ENCODE measurements at regions not wholly inside any gene's neighbourhood (a gene's known extent, or its start where the extent isn't known, plus 50 kb on each side); places are given as distances from the start of the nearest gene placed in this dataset.

DNA sequence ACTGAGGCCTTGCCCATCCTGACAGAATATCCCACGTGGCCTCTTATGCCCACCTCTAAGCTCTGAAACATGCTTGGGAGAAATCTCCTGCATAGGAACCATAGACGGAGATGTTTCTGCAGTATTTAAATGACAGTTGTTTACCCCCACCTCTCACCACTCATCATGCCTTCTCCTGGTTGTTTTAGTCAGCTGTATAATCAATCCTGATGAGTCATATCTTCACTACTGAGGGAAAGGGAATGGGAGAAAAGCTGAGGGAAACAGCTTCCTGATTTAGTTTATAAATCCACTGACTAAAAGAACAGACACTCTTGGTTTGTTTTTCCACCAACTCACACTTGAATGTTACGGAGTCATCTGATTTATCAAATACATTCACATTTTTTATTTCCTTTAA is 113.2 kb upstream of the TENT5A start:
- peak; percentile 63 for DNase-seq (ENCODE audit: low read depth, low spot score)

- DNase-seq (ENCODE audit: low read depth, low spot score) = no peak
Measured at GRCh38 chr6:81864124-81864523, 111.6 kb upstream of the TENT5A start.

GRCh38 chr6:81863123-81863522 is 110.6 kb upstream of the TENT5A start:
- DNase-seq (ENCODE audit: low read depth, low spot score) = no peak

- no peak for DNase-seq (ENCODE audit: low read depth, low spot score)
Measured at GRCh38 chr6:81861281-81861680, 108.8 kb upstream of the TENT5A start.

DNA sequence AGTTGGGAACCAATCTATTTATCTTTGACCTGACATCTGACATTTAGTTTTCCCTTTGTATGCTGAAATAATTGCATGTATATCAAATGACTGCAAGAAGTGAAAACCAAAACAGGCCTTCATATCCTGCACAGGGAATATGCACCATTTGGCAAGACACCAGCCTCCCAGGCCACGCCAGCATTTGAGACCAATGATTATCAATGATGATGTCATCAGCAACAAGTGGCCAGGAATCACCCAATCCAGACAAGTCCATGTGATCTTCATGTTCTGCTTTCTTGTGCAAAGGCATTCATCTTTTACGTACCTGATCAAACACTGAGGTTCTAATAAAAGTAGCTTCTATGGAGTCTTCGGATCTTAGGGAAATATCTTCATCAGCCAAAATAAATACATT is 107.4 kb upstream of the TENT5A start:
- DNase-seq (ENCODE audit: low read depth, low spot score) = peak; percentile 36

- DNase-seq (ENCODE audit: low read depth, low spot score) = no peak
Measured at GRCh38 chr6:81857812-81858211, 105.3 kb upstream of the TENT5A start.

- DNase-seq (ENCODE audit: low read depth, low spot score) = no peak
Measured at GRCh38 chr6:81856872-81857271, 104.4 kb upstream of the TENT5A start.

DNA sequence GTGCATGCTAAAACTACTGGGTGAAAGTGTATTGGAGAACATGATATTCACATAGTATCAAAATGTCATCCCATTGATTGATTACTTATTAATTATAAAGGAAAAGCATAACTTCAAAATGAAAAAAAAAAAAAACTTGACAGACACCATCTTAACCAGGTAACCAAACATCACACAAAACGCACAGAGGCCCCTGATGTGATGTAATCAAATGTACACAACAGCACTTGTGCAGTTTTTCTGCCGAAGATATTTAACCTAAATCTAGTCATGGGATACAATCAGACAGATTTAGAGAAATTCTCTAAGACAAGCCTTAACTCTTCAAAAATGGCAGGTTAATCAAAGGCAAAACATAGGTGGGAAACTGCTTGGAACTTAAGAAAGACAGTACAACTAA is 102.0 kb upstream of the TENT5A start:
- no peak for DNase-seq (ENCODE audit: low read depth, low spot score)

DNA sequence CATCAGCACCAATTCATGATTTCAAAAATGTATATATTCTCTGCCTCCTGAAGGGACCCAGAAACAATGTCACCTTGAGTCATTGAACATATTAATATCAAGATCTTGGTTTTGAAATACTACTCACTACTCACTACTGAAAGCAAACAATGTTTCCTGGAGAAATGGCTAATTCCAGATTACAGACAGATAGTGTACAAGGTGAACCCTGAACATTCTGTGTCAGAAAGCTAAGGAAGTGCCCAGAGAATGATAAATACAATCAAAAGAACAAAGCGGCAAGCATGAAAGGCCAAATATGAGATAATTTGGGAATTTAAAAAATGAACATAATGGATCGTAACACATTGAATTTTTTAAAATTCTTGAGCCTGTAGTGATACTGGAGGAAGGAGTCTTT is 101.5 kb upstream of the TENT5A start:
- DNase-seq (ENCODE audit: low read depth, low spot score) = no peak

DNA sequence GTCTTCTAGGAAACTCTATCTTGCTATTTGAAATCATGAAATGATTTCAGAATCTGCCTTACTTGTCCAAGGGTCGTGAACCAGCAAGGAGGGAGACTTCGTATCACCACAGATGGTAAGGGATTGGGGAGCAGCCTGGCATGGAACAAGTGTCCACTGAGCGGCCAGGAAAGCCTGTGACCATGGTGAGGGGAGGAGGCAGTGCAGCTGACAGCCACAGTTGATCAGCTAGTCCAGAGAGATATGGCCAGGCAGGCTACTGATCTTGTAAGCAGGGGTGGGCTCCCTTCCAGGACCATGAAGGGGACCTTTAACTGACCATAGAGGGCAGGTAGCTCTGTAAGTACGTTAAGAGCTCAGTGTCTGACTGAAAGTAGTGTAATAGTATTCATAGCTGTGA is 96.8 kb upstream of the TENT5A start:
- DNase-seq (ENCODE audit: low read depth, low spot score) = no peak

DNA sequence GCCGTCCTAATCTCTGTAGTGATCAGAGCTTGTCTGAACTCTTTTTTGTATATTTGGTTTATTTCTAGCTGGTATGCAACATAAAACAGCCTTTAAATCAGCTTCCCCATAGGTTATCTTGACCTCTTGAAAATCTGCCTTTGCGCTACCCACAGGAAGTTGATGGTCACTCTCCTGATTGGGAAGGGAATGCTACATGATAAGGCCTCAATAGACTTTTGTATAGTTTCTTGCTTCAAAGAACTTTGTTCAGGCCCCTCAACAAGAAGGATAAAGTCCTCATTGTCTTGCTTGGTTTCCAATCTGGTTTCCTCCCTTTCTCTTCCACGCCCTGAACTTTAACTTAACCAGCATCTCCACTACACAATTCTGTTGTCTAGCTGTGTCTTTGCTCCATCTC is 95.4 kb upstream of the TENT5A start:
- no peak for DNase-seq (ENCODE audit: low read depth, low spot score)

DNA sequence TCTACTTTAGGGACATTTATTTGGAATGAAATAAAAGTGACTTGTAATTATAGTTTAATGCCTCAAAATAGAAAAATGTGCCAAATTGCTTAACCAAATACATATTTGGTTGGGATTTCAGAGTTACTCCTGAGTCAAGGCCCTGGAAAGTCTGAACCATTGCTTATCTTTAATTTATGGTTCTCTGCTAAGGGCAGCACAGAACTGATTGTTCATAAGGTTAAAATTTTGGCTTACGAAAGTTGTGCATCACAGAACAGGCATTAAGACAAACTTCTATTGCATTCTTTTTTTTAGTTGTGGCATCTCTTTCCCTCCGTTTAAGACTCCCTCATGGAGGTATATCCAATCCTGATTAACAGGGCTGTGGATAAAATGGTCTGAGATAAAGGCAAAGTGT is 92.2 kb upstream of the TENT5A start:
- DNase-seq (ENCODE audit: low read depth, low spot score) = no peak

DNA sequence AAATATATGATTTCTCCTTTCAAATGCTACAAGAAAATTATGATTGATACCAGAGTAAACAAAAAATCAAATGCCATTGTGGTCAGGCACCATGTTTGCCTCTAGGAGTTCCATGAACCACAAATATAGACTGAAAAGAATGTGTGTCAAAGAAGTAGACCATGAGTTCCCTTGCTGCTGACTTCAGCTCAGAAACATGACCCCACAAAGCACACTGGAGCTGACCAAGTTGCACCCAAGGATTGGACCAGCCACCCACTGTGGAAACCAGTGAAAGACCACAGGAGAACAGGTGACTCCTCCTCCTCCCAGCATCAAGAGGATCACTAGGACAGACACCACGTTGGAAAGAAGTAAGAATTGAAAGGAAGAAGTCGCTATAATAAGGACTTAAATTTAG is 90.8 kb upstream of the TENT5A start:
- DNase-seq (ENCODE audit: low read depth, low spot score) = no peak

DNA sequence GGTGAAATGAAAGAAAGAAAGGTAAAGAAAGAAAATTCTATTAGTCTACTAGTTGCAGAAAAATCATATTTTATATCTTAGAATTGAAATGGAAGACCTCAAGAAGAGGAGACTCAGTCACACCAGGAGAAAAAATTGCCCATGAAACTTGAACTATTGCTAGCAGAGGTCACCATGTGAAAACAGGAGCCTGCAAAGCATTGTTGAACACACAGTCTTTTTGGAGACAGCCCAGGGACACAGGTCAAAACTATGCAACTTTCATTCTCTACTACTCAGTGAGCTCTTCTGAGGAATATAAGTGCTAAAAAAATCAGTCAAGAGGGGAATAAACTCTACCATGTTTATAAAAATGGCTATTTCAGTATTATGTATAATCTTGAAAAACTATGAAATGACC is 89.8 kb upstream of the TENT5A start:
- no peak for DNase-seq (ENCODE audit: low read depth, low spot score)

DNA sequence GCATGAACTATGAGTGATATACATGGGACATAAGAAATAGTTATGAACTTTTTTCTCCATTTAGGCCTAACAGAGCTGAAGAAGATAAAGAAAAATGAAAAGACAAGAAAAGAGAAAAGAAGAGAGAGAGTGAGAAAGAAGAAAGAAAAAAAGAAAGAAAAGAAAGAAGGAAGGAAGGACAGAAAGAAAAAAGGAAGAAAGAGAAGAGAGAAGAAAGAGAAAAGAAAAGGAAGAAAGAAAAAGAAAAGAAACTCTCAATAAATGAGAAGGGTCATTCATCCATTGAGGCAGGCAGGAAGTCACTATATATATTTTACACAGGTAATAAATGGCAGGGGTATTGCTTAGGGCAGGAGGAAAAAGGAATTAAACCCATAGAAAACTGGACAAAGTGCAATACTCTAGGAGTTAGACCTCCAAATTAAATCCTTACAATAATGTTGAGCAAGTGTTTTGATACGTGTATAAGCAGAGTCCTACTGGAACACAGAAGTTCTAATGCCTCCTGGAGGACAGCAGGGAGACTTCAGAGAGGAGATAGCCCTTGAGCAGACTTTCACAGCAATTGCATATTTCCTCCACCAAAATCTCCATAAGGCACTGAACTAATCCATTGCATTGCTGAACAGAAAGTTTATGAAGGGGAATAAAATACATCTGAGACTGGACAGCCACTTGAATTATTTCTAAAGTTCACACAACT is 86.4 kb upstream of the TENT5A start:
- no peak for DNase-seq (ENCODE audit: low read depth, low spot score)

- DNase-seq (ENCODE audit: low read depth, low spot score) = peak; percentile 67
Measured at GRCh38 chr6:81838031-81838430, 85.5 kb upstream of the TENT5A start.

DNA sequence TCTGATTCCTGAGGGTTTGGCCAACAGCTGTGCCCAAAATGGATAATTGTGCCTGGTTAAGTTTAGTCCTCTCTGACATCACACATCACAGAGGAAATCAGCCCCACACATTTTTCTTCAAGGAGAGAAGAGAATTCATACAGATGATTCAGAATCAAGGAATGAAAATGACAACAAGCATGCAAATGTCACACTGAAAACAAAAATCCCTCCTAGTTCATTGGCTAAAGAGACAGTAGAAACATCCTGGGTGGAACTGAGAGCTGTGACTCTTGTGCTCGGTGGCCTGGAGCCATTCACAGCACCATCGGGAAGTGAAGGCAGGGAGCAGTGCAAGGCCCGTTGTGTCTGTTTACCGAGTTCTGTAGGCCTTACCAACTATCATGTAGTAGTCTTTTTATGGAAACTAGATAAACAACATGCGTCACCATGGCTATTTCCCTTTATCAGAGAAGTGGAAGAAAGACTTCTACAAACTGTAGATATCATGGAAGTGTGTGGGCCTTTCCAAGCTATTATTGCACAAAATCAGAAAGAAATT is 81.7 kb upstream of the TENT5A start:
- DNase-seq (ENCODE audit: low read depth, low spot score) = peak; percentile 70

DNA sequence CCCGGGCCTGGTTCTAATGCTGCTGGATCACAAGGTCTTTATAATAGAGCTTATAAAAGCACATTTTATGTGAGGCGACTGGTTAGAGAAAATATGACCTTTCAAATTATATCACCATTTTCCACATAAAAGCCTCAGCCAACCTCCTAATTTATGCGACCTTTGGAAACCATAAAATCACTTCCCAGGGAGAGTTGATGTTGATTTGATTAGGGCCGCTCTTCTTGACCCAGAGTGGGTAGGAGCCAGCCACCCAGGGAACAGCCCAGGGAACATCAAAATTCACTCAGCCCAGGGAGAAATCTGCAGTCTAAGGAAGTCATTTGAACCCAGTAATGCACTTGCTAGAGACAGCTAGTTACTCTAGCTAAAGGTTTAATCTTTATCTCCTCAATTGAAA is 79.8 kb upstream of the TENT5A start:
- DNase-seq (ENCODE audit: low read depth, low spot score) = no peak

GRCh38 chr6:81831274-81831673 is 78.8 kb upstream of the TENT5A start:
- DNase-seq (ENCODE audit: low read depth, low spot score) = no peak

- DNase-seq (ENCODE audit: low read depth, low spot score) = no peak
Measured at GRCh38 chr6:81826784-81827183, 74.3 kb upstream of the TENT5A start.

DNA sequence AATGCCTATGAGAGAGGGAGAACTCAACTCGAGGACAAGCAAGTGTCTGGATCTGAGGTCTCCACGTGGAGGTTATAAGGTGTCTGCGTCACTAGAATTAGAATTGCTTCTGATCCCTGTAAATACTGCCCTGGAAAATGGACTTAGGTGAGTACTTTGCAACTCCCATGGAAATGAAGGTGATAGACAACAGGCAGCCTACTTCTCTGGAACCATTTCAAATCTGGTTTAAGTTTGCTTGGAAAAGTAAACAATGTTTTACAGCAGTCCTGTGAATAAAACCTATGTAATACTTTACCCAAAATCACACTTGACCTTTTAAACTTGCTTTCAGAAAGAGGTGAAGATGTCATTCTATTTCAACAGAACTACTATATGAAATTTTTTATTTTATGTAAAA is 70.1 kb upstream of the TENT5A start:
- no peak for DNase-seq (ENCODE audit: low read depth, low spot score)

- DNase-seq (ENCODE audit: low read depth, low spot score) = no peak
Measured at GRCh38 chr6:81821449-81821848, 69.0 kb upstream of the TENT5A start.

GRCh38 chr6:81820980-81821379 is 68.5 kb upstream of the TENT5A start:
- DNase-seq (ENCODE audit: low read depth, low spot score) = peak; percentile 20

DNA sequence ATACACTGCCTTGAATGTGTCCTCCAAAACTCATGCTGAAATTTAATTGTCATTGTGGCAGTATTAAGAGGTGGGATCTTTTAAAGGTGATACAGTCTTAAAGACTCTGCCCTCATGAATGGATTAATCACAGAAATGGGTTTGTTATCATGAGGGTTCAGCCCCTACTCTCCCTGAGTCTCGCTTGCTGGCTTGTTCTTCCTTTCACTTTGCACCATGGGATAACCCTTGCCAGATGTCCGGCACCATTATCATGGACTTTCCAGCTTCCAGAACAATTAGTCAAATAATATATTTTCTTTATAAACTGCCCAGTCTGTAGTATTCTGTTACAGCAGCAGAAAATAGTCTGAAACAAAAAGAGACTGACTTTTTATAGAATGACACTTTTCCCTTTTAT is 67.9 kb upstream of the TENT5A start:
- DNase-seq (ENCODE audit: low read depth, low spot score) = no peak
